ENCODE measurements at regions not wholly inside any gene's neighbourhood (a gene's known extent, or its start where the extent isn't known, plus 50 kb on each side); places are given as distances from the start of the nearest gene placed in this dataset.

DNA sequence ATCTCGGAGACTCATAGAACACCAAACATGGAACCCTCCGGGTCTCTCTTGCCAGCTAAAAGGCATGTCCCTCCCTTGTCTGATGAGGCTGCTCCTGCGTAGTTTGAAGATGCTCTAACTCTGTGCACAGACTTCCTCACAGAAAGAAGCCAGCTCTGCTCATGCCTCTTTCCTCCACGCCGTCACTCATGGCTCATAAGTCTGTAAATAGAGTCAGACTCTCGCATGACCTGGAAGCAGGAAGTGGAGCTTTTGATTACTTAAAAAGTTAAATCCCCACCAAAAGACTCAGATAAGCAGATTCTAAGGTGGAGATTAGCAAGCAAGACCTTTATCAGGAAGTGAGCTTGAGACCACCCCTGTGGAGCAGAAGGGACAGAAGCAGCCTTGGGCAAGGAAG lies 171.6 kb downstream of the TRIM33 start:
- Histone ChIP-seq H4K8ac (ENCODE audit: low read depth in 2 of 2, low read length in 2 of 2) (no peak overlapping the region), H4K5ac (ENCODE audit: low read depth, low read length) (no peak overlapping the region), H2BK20ac (ENCODE audit: low read depth, low read length) (no peak overlapping the region), H3K9me1 (ENCODE audit: insufficient read depth, low read length) (no peaks in the 10 kb centered on the region; the same call in 1 of the 2 replicates), H3K9ac (ENCODE audit: low read depth, low read length) (no peak overlapping the region), H4K91ac (ENCODE audit: insufficient read depth, low read depth, low read length) (no peak overlapping the region), H3K18ac (ENCODE audit: low read depth, low read length) (no peak overlapping the region), H3K4ac (ENCODE audit: low read depth, low read length) (no peak overlapping the region), H3K14ac (replicated peaks; ENCODE audit: low read depth, low read length) (no peak overlapping the region), H3K4me2 (ENCODE audit: low read depth, low read length) (no peak overlapping the region), H3K79me1 (ENCODE audit: low read depth in 1 of 2, low read length in 2 of 2) (no peaks in the 10 kb centered on the region), H3K27me3 (ENCODE audit: control insufficient read depth, insufficient read depth, low read length) (no peaks in the 10 kb centered on the region; the same call in none of the 2 replicates), H3K23ac (ENCODE audit: low read depth, low read length) (no peak overlapping the region), H3K9me3 (ENCODE audit: control insufficient read depth, insufficient read depth, low read length) (no peaks in the 10 kb centered on the region), H2AK9ac (replicated peaks; ENCODE audit: low read depth, low read length, poor library complexity) (no peak overlapping the region), H3K4me1 (ENCODE audit: control insufficient read depth, insufficient read depth, low read length) (peaks cover 2% of the 10 kb centered on the region; the same call in 1 of the 2 replicates), H4K20me1 (ENCODE audit: insufficient read depth, low read length) (no peaks in the 10 kb centered on the region), H3K27ac (ENCODE audit: insufficient read depth, low read length) (no peak overlapping the region), H3K4me3 (ENCODE audit: insufficient read depth, low read depth, low read length) (no peak overlapping the region), H2BK5ac (ENCODE audit: low read depth, low read length, poor library complexity, severe bottlenecking) (no peak overlapping the region), H2BK15ac (ENCODE audit: low read depth, low read length) (no peak overlapping the region), H3K36me3 (ENCODE audit: control insufficient read depth, insufficient read depth, low read length) (no peaks in the 10 kb centered on the region), H3K56ac (ENCODE audit: extremely low read depth, insufficient read depth, low read length) (no peak overlapping the region), H2BK120ac (ENCODE audit: low read depth, low read length) (no peak overlapping the region), H2AK5ac (ENCODE audit: low read depth, low read length) (no peak overlapping the region), H2AFZ (replicated peaks; ENCODE audit: low read length, poor library complexity) (no peak overlapping the region)
- BruUV-seq (replicated peaks): no TSS peak
- POLR2A ChIA-PET (ENCODE audit: unreplicated experiment): interaction anchor here (0.5 kb wide), 1 partner anchor 227 kb away, joined by 5 read pairs; no protein-coding TSS in a partner anchor
- TF ChIP-seq NFE2L2 (IDR thresholded peaks at IDR 0.05; ENCODE audit: low read depth, low read length) (no peak), FOS (IDR thresholded peaks at IDR 0.05; ENCODE audit: low read depth, low read length) (no peak), MAZ (IDR thresholded peaks at IDR 0.05; ENCODE audit: borderline replicate concordance, low read depth, low read length) (no peak), CHD1 (IDR thresholded peaks at IDR 0.05; ENCODE audit: low read depth, low read length) (no peak), CEBPB (IDR thresholded peaks at IDR 0.05; ENCODE audit: low read depth, low read length) (no peak), BHLHE40 (IDR thresholded peaks at IDR 0.05; ENCODE audit: low read depth, low read length) (no peak), RFX5 (IDR thresholded peaks at IDR 0.05; ENCODE audit: low read depth, low read length) (no peak), RAD21 (IDR thresholded peaks at IDR 0.05; ENCODE audit: low read length) (no peak), MXI1 (IDR thresholded peaks at IDR 0.05; ENCODE audit: borderline replicate concordance, low read depth, low read length) (no peak), MAFK (IDR thresholded peaks at IDR 0.05; ENCODE audit: low read depth, low read length) (no peak), SMC3 (IDR thresholded peaks at IDR 0.05; ENCODE audit: low read depth, low read length) (no peak), POLR2A (IDR thresholded peaks at IDR 0.05; ENCODE audit: low read depth, low read length) (no peak), RCOR1 (IDR thresholded peaks at IDR 0.05; ENCODE audit: insufficient replicate concordance, low read length) (no peak)
- TF ChIP-seq, protein P1, sequence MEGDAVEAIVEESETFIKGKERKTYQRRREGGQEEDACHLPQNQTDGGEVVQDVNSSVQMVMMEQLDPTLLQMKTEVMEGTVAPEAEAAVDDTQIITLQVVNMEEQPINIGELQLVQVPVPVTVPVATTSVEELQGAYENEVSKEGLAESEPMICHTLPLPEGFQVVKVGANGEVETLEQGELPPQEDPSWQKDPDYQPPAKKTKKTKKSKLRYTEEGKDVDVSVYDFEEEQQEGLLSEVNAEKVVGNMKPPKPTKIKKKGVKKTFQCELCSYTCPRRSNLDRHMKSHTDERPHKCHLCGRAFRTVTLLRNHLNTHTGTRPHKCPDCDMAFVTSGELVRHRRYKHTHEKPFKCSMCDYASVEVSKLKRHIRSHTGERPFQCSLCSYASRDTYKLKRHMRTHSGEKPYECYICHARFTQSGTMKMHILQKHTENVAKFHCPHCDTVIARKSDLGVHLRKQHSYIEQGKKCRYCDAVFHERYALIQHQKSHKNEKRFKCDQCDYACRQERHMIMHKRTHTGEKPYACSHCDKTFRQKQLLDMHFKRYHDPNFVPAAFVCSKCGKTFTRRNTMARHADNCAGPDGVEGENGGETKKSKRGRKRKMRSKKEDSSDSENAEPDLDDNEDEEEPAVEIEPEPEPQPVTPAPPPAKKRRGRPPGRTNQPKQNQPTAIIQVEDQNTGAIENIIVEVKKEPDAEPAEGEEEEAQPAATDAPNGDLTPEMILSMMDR (conservative IDR thresholded peaks at IDR 0.05; ENCODE audit: low read depth, low read length): no peak
- TF ChIP-seq, protein P2, sequence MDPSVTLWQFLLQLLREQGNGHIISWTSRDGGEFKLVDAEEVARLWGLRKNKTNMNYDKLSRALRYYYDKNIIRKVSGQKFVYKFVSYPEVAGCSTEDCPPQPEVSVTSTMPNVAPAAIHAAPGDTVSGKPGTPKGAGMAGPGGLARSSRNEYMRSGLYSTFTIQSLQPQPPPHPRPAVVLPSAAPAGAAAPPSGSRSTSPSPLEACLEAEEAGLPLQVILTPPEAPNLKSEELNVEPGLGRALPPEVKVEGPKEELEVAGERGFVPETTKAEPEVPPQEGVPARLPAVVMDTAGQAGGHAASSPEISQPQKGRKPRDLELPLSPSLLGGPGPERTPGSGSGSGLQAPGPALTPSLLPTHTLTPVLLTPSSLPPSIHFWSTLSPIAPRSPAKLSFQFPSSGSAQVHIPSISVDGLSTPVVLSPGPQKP (IDR thresholded peaks at IDR 0.05; ENCODE audit: borderline replicate concordance, low read depth, low read length): no peak
- TF ChIP-seq, protein P3, sequence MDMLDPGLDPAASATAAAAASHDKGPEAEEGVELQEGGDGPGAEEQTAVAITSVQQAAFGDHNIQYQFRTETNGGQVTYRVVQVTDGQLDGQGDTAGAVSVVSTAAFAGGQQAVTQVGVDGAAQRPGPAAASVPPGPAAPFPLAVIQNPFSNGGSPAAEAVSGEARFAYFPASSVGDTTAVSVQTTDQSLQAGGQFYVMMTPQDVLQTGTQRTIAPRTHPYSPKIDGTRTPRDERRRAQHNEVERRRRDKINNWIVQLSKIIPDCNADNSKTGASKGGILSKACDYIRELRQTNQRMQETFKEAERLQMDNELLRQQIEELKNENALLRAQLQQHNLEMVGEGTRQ (IDR thresholded peaks at IDR 0.05; ENCODE audit: low read depth, low read length): no peak
- 80% methylated on average over 1 of the region's 6 CpGs; no CpG with 5 or more reads in 1 of the 2 experiments for WGBS, 2 experiments (ENCODE audit: extremely low coverage in 2 of 2, insufficient read length in 1 of 2)
- dilution Hi-C loops (cut with HindIII; ENCODE audit: low sequenced_read_pairs, unreplicated experiment) (no loop called here), intact Hi-C loops (cut with micrococcal nuclease) (no loop called here), in situ Hi-C loops (cut with MboI; ENCODE audit: low sequenced_read_pairs) (no loop called here)
- CTCF ChIA-PET: no interaction called here
- ATAC-seq (ENCODE audit: low read depth) (no peak), DNase-seq (no peak)

Data from IMR-90 (cell line).